ENCODE measurements at regions not wholly inside any gene's neighbourhood (a gene's known extent, or its start where the extent isn't known, plus 50 kb on each side); places are given as distances from the start of the nearest gene placed in this dataset.
"Not testable (repeated sequence)": the region's sequence is repeated elsewhere in the genome, so short reads cannot be mapped to it uniquely, and the experiment has no call there.

DNA sequence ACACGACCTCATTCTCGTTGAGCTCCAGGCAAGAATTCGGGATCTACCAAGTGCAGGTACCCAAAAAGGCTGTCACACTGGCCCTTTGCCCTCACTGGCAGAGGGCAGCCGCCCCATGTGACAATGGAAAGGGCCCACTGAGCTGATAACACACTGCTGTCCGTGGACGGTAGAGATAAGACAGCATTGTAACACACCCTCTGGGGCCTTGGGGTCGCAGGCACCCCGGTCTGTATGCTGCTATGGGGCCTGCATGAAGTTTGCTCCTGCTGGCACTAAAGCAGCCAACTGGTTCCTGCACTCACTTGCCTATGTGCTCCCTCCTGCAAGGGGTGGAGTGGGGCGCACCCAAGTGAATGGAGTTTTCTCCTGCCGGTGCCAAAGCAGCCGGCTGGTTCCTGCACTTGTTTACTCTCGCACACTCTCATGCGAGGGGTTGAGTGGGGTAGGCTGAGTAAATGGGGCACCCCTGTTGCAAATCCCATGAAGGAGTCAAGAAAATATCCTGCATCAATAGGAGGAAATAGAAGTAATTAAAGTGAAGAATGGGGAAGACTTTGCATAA lies 477.9 kb downstream of the ATP23 start:
- DNase-seq (ENCODE audit: low read depth), result no peak
- H3K4me3 ChIP-seq (ENCODE audit: low read depth, low read length), result no peak overlapping the region
- no peak for TF ChIP-seq CTCF (conservative IDR thresholded peaks at IDR 0.05; ENCODE audit: low read depth, low read length)

DNA sequence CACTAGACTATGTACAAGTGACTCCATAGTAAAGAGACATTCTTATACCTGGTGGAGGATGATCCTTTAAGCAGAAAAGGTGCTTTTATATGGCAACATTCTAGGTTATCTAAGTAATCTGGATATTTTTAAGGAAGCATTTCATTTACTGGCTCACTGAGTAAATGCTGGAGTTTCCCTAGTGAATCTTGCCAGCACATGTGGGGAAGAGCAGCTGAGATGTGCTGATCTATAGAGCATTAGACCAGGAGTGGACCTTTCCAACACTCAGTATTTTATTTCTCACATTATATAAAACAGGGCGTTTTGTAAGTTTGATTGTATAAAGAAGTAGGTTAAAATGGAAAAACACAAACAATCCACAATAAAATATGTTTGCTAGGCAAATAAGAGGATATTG lies 478.5 kb downstream of the ATP23 start:
- TF ChIP-seq CTCF (conservative IDR thresholded peaks at IDR 0.05; ENCODE audit: low read depth, low read length), result no peak
- H3K4me3 ChIP-seq (ENCODE audit: low read depth, low read length), result no peak overlapping the region
- peak; percentile 55 for DNase-seq (ENCODE audit: low read depth)

DNA sequence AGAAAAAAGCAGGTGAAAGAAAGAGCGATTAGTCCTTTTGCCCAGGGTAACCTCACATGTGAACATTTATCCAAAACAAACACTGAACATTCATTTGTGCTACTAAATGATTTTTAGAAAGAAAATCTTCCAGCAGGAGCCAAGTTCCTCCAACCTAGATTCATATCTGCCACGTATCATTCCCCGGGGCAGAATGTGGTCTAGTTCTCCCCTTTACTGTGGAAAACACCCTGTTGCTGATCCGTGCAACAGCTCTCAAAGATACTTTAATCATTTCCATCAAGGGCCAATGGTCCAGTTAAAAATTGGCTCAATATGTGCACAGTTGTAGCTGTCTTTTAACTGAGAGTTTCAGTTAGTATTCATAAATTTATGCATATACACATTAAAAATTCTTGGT lies 479.1 kb downstream of the ATP23 start:
- DNase-seq (ENCODE audit: low read depth), result no peak
- TF ChIP-seq CTCF (conservative IDR thresholded peaks at IDR 0.05; ENCODE audit: low read depth, low read length), result no peak
- H3K4me3 ChIP-seq (ENCODE audit: low read depth, low read length), result no peak overlapping the region

DNA sequence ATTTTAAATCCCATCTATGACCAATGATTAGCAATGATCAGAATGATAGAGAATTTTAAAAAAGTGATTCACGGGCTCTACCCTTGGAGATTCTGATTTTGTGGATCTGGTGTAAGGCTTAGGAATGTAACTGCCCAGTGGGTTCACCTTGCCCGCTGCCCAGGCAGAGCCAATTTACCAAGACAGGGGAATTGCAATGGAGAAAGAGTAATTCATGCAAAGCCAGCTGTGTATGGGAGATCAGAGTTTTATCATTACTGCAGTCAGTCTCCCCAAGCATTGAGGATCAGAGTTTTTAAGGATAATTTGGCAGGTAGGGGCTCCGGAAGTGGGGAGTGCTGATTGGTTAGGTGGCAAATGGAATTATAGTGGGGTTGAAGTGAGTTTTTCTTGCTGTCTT lies 480.6 kb downstream of the ATP23 start:
- H3K4me3 ChIP-seq (ENCODE audit: low read depth, low read length), result no peak overlapping the region
- no peak for TF ChIP-seq CTCF (conservative IDR thresholded peaks at IDR 0.05; ENCODE audit: low read depth, low read length)
- no peak for DNase-seq (ENCODE audit: low read depth)

DNA sequence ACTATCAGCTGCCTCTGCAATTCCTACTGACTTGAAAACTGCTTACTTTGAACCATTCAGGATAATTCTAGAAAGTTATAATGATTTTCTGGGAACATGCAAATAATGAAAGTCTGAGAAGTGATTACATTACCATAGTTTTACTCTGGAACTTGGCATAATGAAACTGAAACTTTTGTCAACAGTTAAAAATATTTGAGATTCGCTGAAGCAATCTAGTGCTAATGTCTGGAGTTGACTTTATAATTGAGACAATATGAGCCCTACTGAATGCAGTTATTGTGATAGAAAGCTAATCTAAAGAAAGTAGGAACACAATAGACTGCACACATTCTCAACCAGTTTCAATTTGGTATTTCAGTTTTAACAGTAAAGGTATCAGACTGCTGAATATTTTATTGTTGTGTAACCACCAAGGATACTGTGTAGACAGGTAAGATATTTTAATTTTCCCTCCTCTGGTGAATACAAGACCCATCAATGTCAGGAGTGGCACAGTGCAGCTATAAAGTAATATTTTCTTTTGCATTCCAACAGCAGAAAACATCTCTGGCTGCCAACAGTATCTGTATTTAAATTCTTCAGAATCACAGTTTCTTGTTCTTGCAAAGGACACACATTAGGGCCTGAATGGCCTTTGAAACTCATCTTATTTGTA lies 483.5 kb downstream of the ATP23 start:
- DNase-seq (ENCODE audit: low read depth), result peak; percentile 46
- H3K4me3 ChIP-seq (ENCODE audit: low read depth, low read length), result no peak overlapping the region
- no peak for TF ChIP-seq CTCF (conservative IDR thresholded peaks at IDR 0.05; ENCODE audit: low read depth, low read length)

GRCh38 chr12:58425481-58426392 lies 484.4 kb downstream of the ATP23 start:
- TF ChIP-seq CTCF (conservative IDR thresholded peaks at IDR 0.05; ENCODE audit: low read depth, low read length), result no peak
- H3K4me3 ChIP-seq (ENCODE audit: low read depth, low read length), result no peak overlapping the region
- peak; percentile 94 for DNase-seq (ENCODE audit: low read depth)

GRCh38 chr12:58426437-58426836 lies 485.1 kb downstream of the ATP23 start:
- not testable (repeated sequence) for DNase-seq (ENCODE audit: low read depth); H3K4me3 ChIP-seq (ENCODE audit: low read depth, low read length)
